Activated CD4-positive, alpha-beta T cell treated with anti-CD3 and anti-CD28 coated beads, Interleukin-2, amount 50 U/mL, for 24 hours (primary cell): ENCODE measurements at regions not wholly inside any gene's neighbourhood (a gene's known extent, or its start where the extent isn't known, plus 50 kb on each side); places are given as distances from the start of the nearest gene placed in this dataset.

Experiments used
- DNase-seq, 2 donors: peaks; one replicate each; pipeline ENCODE4 v3.0.0-alpha.2; 2020; ENCODE audit warnings: low read depth in 1 of 2, low spot score in 1 of 2

DNA sequence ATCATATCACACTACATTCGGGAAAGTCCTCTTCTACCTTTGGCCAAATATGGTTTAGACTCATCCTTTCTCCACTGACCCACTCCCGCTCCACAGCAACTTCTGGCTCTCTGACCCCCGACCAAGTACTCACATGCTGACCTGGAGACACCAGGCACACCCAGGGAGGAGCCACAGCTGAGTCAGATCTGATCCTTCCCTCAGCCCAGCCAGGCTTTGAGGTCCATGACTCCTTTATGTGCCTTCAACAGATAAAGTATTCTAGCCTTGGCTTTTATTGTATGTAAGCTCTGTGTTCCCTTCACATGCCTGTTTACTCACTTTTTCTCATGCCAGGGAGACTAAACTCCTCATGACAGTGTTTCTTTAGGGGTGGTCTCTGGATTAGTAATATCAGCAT is 166.9 kb upstream of the UMPS start:
- DNase-seq: no peak

DNA sequence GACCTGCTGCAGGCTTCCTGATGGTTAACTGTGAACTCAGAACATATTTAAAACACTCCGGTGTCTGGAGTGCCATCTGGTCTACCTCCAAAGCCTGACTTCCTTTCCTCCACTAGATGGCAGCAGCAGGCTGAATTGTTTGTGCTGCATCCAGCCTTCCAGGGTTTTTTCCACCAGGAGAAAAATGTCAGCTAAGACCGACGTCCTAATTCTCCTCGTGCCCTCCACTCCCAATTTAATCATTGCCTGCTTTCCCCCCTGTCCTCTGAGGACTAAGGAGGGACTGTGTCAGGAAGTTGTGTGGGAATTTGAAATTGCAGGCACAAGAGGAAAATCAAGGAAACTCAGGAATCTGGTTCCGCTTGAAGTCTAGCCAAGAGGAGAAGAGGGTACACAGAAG is 165.2 kb upstream of the UMPS start:
- peak in 1 of 2 donors; percentile 41 for DNase-seq

DNA sequence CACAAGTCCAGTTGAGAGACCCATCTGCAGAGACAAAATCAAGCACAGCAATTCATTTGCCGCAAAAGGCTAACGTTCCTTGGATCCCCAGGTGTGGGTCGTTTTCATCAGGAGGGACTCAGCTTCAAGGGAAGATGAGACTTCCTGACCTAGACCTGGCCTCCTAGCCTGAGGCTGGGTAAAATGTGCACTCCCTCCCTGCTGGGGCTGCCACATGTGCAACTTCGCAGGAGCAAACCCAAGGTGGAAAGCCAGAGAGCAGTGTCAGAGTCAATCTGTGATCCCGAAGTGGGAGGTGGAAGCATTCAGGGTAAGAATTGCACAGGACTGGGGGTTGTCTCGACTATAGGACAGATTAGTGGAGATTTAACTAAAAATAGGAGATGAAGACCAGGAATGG is 164.7 kb upstream of the UMPS start:
- no peak for DNase-seq

DNA sequence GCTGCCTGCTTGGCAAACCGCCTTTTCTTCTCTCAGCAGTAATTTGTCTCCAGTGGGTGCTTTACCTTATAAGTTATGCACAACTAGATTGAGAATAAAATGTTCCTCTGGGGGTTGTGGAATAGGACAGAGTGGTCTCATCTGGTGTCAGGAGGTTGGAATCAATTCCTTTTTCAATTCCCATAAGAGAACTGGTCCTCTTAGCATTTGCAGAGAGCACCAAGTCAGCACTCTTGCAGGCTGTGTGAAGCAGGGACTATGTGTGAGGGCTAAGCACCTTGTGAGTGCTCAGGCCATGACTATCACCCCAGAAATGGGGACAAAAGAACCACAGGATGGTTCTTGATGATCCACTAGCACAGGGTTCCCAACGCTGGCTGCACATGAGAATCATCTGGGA is 163.6 kb upstream of the UMPS start:
- DNase-seq: no peak

DNA sequence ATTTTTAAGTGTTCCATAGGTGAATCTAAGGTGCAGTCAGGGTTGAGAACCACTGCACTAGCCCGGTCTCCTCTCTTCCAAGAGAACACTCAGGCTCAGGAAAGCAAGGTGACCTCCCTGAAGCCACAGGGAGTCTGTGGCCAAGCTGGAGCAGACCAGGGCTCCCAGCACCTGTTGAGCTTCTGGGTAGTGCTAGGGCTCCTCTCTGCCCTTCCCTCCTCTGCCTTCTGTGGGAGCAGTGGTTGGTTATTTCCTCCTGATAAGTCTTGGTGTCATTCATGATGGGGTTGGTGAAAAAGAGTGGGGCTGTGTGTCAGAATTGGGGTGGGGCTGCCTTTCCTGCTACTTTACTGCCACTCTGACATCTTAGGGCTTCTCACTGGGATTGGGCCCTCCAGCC is 163.1 kb upstream of the UMPS start:
- no peak for DNase-seq

DNA sequence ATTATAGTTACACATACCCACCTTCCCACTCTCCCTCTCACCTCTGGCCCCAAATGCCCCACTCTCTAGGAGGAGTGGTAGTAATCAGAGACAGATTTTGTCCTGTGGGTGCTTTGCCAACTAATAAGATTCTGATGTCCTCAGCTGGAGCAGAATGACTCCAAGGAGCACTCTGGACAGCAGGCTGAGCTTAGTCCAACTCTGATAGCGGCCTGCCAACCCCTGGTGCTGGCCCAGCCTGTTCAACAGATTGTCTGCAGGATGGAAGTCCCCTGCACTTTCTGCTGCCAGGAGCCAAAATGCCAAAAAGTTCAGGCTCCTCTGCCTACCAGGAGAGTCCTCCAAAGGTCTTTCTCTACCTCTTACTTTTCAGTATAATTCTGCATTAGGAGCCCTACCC is 160.5 kb upstream of the UMPS start:
- no peak for DNase-seq

DNA sequence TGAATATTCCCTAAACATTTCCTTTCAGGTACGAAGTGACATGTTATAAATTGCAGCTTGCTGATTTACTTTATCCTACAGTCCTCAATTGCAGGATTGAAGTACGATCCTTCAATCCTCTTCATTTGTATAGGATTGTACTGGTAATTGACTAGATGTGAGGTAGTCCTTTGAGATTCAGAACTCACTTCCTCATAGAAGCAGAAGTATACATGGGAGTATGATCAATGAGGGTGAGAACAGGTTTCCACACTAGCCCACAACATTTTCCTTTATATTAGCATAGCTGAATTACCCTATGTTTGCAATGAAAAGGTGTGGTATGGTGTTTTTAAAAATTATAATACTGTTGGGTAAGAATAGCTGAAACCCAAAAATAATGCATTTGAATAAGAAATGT is 160.0 kb upstream of the UMPS start:
- DNase-seq: no peak

DNA sequence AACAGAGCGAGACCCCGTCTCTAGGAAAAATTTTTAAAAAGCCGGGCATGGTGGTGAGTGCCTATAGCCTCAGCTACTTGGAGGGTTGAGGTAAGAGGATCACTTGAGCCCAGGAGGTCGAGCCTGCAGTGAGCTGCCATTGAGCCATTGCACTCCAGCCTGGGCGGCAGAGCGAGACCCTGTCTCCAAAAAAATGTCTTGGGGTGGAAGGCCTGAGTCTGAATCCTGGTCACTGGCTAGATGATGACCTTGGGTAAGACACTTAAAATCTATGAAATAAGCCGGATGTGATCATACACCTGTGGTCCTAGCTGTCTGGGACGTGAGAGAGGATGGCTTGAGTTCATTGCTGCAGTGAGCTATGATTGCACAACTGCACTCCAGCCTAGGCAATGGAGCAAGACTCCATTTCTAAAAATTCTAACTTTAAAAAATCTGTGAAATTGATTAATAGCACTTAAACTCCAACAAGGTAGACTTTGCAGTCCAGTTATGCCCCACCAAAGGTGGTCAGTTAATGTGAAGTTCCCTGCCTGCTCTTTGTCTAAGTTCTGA is 157.3 kb upstream of the UMPS start:
- no peak for DNase-seq

DNA sequence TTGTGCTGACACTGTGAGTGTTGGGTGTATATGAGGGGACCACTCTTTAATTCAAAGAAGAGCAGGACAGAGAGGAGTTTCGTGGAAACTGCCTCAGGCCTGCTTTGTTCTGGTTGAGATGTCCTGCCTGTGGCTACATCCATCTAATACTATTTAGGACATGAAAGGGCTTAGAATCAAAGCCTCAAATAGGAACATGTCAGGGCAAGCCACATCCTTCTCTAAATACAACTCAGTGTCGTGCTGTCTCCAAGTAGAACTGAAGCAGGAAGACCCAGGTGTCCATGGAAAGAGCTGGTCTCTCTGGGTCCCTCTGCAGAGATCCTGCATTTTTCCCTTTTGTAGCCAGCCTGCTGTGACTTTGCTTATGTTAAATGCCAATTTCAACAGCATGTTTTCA is 156.2 kb upstream of the UMPS start:
- DNase-seq: no peak

DNA sequence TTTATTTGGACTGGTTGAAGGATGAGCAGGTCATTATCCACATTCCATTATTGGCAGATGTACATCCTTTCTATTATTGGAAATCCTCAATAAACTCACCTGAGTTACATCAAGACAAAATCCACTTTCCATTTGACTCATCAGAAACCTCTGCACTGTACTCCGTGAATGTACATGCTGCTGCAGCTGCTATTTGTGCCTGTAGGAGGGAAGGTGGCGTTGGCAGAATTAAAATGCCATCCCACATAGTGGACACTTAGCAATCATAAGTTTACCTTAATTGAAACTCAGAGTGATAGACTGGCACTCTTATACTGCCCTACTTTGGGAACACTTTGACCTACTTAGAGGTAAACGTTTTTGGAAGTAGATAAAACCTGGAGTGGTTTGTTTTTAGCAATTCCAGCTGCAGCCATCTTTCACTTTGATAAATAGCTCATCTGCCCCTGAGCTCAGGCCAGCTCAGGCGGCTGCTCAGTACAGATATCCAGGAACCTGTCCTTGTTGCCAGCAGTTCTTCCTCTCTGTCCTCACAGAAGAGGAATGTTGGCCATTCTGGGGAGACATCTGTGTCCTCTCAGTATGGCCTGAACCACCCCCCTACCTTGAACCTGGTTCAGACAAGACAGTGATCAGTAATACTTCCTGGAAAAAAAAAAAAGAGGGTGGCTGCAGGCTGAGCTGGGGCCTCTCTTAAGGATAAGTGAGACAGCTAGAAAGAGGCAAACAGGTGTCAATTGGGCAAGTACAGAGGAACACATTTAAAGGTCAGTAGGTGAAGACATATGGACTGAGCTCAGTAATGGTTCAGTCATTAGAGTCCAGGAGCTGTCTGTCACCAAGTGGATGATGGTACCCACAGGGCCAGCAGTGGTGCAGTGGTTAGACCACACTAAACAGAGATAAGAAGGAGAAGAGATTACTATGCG is 153.4 kb upstream of the UMPS start:
- no peak for DNase-seq

DNA sequence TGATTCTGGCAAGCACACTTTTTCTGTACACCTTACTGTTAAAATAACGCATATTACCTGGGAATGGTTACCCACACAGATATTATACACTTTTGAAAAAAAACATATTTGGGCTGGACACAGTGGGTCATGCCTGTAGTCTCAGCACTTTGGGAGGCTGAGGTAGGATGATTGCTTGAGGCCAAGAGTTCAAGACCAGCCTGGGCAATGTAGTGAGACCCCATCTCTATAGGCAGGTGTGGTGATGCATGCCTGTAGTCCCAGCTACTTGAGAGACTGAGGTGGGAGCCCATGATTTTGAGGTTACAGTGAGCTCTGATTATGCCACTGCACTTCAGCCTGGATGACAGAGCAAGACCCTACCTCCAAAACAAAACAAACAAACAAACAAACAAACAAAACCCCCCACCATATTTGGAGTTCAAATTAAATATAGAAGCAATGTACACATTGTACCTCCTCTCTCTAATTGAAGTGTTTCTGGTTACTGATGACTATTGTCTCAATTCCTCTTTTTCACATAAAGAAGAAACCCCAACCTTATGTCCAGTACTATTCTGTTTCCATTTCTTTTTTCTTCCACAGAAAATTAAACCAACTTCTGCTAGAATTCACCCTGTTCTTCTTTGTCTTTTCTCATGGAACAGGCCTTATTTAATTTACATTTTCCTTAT is 152.6 kb upstream of the UMPS start:
- DNase-seq: no peak

DNA sequence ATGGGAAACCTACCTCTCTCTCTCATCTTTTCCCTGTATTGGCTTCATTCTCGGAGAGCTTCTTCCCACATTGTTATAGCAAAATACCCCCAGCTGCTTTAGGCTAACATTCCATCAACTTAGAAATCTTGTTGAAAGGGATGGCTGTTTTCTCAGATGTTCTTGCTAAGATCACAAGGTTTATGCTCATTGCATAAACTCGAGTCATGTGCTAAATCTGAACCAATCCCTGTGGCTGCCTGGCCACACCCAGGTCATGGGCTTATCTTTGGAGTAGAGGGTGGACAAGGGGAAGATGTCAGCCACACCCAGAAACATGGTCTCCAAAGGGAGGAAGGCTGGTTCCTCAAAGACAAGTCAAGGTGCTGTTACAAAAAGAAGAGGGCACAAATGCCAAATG is 150.6 kb upstream of the UMPS start:
- DNase-seq: no peak

DNA sequence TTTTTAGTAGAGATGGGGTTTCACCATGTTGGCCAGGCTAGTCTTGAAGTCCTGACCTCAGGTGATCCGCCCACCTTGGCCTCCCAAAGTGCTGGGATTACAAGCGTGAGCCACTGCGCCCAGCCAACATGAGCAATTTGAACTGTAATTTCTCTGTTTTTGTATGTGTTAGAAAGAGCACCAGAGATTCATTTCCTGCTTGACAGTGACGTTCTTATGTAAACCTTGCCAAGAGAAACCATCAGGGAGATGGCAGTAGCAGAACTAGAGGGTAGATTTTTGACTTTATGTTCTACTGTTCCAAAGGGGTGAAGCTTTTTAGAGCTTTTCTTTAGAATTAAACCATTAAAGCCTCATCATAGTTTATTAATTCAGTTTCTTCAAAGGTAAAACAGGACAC is 148.1 kb upstream of the UMPS start:
- DNase-seq: no peak

DNA sequence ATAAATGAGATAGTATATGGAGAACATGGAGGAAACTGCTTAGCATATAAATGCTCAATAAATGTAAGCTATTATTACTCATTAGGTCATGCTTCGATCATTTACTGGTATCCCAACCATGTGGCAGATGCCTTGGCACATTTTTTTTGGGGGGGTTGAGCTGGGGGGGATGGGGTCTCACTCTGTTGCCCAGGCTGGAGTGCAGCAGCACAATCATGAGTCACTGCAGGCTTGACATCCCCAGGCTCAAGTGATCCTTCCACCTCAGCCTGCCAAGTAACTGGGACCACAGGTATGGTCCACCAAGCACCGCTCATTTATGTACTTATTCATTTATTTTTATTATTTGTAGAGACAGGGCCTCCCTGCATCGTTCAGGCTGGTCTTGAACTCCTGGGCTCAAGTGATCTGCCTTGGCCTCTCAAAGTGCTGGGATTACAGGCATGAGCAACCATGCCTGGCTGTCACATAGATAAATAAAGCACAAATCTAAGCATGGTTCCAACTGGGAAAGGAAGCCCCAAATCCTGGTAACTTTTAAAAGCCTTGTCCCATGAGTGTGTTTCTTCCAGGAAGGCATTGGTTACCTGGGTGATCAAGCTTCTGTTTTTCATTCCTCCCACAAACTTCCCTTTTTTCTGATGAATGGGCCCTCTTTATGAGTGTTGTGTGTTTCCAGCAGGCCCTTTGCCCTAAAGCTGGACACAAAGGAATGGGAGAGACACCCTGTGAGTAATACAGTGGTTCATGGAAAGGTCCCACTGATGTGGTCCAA is 147.4 kb upstream of the UMPS start:
- no peak for DNase-seq

DNA sequence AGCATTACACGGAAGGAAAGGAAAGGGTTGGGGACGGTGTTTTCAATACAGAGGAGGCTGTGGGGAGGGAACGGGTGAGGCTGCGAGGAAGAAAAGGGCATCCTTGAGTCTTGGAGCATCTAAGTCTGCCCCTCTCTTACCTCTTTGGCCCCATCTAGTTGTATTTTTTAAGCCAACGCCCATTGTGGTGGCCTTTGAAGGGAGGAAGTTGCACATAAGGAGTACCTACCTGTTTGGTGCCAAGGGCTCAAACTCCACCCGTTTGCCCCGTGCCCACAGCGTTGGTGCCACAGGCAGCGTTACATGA is 146.1 kb upstream of the UMPS start:
- DNase-seq: no peak

DNA sequence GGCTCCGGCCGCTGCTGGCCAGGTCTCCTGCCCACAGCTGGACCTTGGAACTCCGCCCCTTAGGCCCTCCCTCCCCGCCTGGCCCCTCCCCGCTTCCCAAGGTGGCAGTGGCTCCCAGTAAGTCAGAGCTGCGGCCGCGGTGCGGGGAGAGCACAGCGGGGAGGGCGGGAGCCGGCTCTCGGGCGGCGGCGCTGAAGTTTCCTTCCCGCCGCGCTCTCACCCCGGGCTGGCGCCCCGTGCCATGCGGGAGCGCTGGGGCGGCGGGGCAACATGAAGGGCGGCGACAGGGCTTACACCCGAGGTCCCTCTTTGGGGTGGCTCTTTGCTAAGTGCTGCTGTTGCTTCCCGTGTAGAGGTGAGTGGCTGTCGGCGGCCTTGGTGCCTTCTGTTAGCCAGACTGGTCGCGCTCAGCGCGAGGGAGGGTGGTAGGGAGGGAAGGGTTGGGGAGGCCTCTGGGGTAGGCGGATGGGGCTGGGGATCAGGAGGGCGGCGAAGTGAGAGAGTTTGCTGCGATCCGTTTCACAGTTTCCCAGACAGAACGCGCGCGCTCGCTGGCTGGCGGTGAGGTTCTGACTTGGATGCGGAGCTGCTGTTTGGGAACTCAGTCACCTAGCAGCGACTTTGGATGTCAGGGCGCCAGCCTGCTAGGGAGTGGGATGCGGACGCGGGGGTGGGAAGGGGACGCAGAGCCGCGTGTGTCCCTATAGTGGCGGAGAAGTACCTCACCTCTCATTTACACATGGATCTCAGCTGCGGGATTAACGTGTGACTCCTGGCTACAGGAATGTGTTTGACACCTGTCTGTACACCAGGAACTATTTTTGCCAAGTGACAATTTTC is 145.5 kb upstream of the UMPS start:
- no peak for DNase-seq

DNA sequence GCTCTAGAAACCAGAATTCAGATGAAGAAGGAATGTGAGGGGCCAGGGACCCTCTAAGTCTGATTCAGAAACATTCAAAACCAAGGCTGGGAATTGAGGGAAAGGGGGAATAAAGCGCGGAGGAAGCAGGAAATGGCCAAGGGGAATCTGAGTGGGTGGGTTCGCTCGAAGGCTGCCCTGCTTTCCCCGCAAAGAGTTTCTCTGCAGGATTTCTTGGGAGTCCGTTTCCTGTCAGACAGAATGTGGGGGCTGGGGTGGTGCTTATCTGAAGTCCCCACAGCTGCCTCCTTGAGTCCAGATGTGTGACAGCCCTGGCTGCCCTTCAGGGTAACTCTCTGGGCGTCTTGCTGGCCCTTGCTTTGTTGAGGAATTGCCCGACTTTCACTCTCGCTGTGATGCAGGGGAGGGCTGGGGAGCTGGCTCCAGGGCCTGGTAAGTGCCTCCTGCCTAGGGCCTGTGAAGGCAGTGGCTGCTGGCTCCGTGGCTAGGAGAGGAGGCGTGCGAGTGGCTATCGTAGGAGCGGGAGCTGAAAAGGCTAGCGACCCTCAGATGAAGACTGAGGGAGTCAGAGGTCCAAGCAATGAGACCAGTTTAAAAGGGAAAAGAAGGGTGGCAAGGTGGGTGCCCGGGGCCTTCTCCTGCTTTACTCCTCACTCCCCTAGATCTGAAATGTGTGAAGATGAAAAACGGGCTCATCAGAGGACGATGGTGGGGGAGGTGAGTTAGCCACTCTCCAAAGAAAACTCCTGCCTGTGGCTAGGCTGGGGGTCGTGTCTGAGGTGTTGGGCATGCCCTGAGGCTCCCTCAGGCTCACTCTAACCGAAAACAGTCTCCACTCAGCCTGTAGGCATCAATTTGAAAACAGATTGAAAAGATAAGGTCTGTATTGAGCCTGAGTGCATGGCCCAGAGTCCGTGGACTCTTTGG is 143.9 kb upstream of the UMPS start:
- DNase-seq: no peak

DNA sequence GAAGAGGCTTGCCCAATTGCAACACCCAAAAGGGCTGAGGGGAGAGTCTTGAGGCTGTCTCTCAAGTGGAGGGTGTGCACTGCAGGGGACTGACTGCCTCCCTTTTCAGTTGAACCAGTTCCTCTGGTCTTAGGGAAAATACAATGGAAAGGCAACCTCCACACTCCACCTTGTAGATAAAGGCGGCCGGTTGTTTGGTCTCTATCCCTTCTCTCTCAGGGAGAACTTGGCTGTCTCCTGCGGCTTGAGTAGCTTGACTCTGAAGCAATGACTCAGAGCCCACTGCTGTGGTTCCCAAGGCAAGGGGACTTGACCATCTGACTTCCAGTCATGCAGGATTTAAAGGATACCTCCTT is 143.2 kb upstream of the UMPS start:
- DNase-seq: no peak

DNA sequence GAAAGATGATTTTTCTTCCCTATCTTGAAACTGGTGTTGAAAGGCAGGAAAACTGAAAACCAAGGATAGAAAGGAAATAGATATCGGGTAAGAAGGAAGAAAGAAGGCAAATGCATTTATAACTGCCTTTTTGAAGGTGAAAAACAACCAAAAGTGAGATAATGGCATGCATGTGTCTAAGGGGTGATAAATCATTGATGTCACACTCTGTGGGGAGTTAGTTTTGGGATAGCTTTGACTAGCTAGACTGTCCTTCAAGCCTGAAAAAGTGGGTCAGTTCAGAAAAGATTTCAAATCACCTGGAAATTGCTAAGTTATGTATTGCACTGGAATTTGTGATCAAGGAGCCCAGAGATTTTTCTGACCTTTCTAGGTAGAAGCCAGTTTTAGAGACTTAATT is 142.2 kb upstream of the UMPS start:
- DNase-seq: no peak

DNA sequence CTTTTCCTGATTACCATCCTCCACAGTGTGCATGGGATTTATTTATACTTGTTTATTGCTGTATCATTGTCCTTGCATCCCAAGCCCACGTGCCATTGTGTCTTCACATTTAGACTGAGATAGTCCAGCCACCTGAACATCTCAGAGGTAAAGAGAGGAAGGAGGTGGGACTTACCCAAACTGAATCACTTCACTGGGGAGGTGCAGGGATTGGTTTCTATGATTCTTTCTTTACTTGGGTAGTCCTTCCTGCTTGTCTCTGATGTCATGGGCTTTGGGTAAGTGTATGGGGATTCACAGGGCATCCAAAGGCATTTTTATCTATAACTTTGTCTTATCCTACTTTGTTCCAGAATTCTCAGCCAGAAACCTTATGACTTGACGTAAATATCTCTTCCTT is 141.5 kb upstream of the UMPS start:
- DNase-seq: no peak
